CD4-positive, alpha-beta T cell treated with Interleukin-17A for 4 hours (primary cell): ENCODE measurements at regions not wholly inside any gene's neighbourhood (a gene's known extent, or its start where the extent isn't known, plus 50 kb on each side); places are given as distances from the start of the nearest gene placed in this dataset.
"Not testable (repeated sequence)": the region's sequence is repeated elsewhere in the genome, so short reads cannot be mapped to it uniquely, and the experiment has no call there.

ENCODE experiments used
- DNase-seq: peaks from one replicate; pipeline ENCODE4 v3.0.0-alpha.2; 2020; ENCODE audit warnings: mixed read lengths

DNA sequence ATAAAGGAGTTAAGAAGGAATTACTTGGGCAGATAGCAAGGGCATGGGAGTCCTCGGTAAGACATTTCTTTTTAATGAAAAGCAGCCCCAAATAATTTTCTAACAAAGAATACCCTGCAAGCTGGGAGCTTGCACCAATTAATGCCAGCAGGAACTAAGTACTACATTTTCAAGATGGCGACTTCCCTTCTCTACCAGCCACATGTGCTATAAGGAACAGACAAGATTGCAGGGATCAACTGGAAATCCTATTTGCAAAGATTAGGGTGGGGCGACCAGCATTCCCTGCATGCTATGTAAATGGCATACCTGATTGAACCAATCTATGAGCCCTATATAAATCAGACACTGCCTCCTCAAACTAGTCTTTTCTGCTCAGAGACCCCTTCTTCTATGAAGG is 827.5 kb downstream of the ADCYAP1 start:
- no peak for DNase-seq

- no peak for DNase-seq
Measured at GRCh38 chr18:1746131-1746530, 825.2 kb downstream of the METTL4 start.

DNA sequence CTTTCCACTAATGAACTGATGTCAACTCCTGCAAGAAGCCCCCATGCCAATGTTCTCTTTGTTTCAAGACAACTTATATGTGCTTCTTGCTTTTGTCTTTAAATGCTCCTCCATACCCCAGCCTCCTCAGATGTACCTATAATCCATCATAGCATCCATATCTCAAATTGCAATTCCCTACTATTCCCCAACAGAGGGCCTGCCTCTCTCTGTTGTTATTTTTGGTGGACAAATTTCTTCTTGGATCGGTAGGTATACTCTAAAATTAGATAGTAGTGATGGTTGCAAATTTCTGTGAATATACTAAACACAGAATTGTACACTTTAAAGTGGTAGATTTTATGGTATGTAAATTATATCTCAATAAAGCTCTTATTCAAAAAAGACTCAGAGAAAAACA is 820.1 kb downstream of the METTL4 start:
- DNase-seq, result no peak

- no peak for DNase-seq
Measured at GRCh38 chr18:1760901-1761300, 810.4 kb downstream of the METTL4 start.

DNA sequence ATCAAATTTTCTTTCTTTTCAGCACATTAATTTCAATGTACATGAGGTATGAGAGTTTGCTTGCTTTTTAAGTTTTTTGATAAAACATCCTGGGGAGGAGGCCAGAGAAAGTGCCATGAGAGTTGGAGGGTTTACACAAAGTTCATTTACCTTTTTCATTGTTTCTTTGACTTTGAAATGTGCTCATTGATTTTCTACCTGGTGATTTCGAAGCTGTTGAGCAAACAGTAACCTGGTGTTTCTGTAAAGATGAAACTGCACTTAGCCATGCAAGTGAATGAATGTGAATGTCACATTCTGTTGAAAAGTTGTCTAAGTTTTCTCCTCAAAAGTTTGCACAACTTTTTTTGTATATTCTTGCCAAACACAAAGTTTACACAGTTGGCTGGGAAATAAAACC is 797.0 kb downstream of the METTL4 start:
- DNase-seq, result no peak

GRCh38 chr18:1777843-1778242 is 793.5 kb downstream of the METTL4 start:
- no peak for DNase-seq

GRCh38 chr18:1778496-1779178 is 792.7 kb downstream of the METTL4 start:
- DNase-seq, result no peak

DNA sequence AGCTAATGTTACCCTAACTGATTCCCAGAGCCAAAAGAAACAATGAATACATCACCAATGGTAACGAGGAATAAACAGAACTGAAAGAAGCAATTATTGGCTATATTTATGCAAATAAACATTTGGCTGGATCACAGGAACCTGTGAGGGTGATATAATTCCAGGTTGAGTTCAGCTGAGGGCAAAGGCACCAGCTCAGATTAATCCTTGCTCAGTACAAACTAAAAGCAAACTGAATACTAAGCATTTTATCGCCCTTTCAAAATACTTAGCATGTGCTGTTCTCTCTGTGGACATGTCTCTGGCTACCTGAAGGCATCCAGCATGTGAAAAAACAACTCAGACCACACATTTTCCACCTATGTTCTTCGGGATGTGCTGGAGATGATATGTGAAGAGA is 791.7 kb downstream of the METTL4 start:
- no peak for DNase-seq

DNA sequence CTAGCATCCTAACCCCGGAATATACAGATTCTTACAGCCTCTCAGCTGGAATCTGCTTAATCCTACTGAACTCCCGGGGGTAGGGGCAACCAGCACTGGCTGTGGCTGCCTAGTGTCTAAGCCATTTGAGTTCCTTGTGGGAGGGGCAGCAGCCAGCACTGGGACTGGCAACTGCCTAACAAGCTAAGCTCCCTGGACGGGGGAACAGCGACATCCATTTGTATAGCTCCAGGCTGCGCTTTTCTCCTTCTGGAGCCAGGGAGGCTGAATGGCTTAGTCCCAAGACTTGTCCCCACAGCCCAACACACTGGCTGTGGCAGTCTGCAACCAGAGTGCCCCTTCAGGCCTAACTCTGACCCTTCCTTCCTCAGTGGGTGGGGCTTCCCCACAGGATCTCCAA is 787.2 kb downstream of the METTL4 start:
- DNase-seq, result no peak

DNA sequence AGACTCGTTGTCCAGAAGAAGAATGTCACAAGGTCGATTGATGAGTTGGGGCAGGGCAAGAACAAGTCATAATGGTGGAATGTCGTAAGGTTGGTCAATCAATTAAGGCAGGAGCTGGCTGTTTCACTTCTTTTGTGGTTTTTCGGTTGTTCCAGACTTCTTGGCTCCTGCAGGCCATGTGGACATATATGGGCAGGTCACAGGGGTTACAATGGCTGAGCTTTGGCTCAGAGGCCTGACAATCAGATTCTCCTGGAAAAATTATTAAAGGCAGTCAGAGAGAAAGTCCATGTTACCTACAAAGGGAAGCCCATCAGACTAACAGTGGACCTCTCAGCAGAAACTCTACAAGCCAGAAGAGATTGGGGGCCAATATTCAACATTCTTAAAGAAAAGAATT is 785.3 kb downstream of the METTL4 start:
- not testable (repeated sequence) for DNase-seq

- no peak for DNase-seq
Measured at GRCh38 chr18:1796636-1797035, 774.7 kb downstream of the METTL4 start.

- DNase-seq, result no peak
Measured at GRCh38 chr18:1797235-1797634, 774.1 kb downstream of the METTL4 start.

DNA sequence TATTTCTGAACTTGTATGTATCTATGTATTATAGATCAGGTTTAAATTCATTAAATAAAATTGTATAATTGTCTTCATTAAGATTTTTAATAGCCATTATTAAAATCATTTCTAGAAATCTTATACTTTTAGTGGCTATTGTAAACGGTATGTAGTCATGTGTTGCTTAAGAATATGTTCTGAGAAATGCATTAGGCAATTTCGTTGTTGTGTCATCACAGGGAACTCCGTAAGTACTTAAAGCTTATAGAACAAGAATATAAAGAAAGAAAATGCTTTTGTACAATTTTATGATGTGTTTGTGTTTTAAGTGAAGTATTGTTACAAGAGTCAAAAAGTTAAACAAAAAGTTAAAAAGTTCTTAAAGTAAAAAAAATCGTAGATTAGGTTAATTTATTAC is 765.8 kb downstream of the METTL4 start:
- DNase-seq, result no peak

GRCh38 chr18:1806884-1807615 is 764.3 kb downstream of the METTL4 start:
- DNase-seq, result no peak

GRCh38 chr18:1811282-1811681 is 760.0 kb downstream of the METTL4 start:
- DNase-seq, result no peak

GRCh38 chr18:1825296-1825695 is 746.0 kb downstream of the METTL4 start:
- DNase-seq, result no peak

DNA sequence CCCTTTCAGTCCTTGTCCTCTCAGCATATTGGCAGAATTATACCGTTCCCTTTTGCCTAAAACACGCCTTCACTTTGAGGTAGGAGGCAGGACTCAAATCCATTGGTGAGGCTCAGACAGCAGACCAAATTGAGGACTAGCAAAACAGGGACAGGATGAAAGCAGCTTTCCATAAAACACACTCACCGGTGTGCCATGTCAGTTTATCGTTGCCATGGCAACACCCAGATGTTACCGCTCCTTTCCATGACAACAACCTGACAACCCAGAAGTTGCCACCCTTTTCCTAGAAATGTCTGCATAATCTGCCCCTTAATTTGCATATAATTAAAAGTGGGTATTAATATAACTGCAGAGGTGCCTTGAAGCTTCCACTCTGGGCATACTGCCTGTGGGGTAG is 730.4 kb downstream of the METTL4 start:
- DNase-seq, result no peak

GRCh38 chr18:1846640-1847039 is 724.7 kb downstream of the METTL4 start:
- DNase-seq, result no peak

DNA sequence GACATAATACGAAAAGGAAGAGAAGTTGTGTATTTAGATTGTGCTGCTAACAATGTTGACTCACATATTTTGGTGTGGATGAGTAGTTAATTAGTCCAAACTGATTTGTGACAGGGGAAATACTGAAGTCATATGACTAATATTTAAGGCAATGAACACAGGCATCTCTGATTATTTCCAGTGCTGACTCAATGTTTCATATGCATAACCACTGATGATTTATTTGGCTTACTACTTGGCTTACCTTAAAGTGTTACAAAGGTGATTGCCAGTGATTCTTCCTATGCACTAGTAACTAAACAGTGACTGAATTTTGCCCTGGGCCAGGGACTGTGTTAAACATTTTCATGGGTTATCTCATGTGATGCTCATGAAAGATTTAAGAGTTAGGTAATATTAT is 722.6 kb downstream of the METTL4 start:
- DNase-seq, result no peak

DNA sequence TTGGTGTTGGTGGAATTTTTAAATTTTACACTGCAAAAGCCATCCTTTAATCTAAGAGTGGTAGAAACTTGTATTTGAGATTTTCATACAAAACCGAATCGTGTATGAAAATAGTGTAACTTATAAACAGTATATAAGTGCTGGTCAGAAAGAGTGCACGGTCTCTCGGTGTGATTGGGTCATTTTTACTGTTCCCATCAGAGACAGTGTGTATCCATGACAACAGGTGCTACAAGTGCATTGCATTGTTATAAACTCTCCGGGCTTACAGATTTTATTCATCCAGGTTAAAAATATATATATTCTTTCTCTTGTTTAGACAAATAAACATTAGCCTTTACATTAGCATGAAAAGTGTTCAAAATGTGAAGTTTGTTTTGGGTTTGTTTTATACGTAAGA is 721.9 kb downstream of the METTL4 start:
- no peak for DNase-seq

GRCh38 chr18:1857281-1857680 is 714.0 kb downstream of the METTL4 start:
- not testable (repeated sequence) for DNase-seq

DNA sequence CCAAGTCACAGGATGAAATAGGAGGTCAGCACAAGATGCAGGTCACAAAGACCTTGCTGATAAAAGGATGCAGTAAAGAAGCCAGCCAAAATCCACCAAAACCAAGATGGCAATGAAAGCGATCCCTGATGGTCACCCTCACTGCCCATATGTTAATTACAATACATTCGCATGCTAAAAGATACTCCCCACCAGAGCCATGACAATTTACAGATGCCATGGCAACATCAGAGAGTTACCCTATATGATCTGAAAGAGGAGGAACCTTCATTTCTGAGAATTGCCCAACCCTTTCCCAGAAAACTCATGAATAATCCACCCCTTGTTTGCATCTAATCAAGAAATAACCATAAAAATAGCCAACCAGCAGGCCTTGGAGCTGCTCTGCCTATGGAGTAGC is 709.8 kb downstream of the METTL4 start:
- DNase-seq, result no peak

DNA sequence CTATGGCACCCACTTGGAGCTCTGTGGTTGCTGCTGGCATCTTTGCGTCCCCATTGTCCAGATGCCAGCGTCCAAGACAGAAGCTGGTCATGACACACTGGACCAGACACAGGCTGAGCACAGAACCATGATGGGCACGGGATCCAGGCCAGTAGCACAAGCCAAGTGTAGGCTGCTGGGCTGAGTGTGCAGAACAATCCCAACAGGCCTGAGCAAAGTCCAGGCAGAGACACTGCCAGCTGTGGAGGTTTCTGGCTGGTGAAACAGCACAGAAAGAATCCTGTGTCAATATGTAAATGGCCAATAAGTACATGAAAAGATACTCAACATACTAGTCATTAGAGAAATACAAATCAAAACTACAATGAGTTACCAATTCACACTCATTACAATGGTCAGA is 705.4 kb downstream of the METTL4 start:
- DNase-seq, result no peak

DNA sequence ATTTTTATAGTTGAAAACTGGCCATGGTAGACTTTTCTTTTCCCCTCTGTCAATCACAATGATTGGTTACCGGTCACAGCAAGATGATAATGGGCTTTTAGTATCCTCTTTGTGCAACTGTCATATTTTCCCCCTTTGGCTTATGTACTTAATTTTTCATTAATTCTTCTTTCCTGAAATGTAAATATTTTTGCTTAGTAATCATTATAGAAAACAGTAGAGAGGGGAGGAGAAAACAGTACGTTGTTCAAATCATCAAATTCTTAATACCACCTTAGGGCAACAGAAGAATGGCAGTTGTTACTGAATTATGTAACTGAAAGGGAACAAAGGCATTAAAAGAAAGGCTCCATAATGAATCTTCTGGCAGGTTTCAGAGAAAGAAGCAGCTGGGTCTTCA is 699.0 kb downstream of the METTL4 start:
- no peak for DNase-seq

- DNase-seq, result no peak
Measured at GRCh38 chr18:1875219-1875618, 696.1 kb downstream of the METTL4 start.
